Esophagus squamous epithelium (tissue), 4 donors: ENCODE measurements at regions not wholly inside any gene's neighbourhood (a gene's known extent, or its start where the extent isn't known, plus 50 kb on each side); places are given as distances from the start of the nearest gene placed in this dataset.

Experiments
- CTCF ChIP-seq, 6 experiments: fragments of 450-650 bp in 4 of 6; fragments of 200-600 bp in 2 of 6; sonication (generic) in 2 of 6; IDR thresholded peaks; one replicate each; pipeline ENCODE4 v1.5.1; 2016 to 2019; ENCODE audit warnings: antibody characterized with exemption in 6 of 6, mild to moderate bottlenecking in 4 of 6, moderate library complexity in 4 of 6
- POLR2A ChIP-seq, 4 donors: fragments of 450-650 bp; IDR thresholded peaks; one replicate each; pipeline ENCODE4 v1.6.1; 2017; ENCODE audit warnings: antibody characterized with exemption in 4 of 4, mild to moderate bottlenecking in 4 of 4, moderate library complexity in 3 of 4

DNA sequence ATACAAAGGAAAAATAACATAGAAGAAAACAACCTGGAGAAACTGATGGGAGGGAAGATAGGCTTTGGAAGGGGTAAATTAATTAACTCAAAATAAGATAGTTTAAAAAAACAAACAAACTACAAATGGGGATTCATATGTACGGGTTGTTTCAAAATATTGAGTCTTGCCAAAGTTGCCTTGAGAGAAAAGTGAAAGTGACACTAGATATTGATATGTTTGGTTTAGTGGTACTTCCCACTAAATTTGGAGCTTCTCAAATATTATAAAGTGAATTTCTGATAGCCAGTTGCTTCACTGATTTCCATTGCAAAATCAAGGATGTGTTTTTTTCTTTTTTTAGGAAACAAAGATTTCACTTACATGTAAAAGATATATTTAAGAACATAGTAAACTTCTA, 149.5 kb upstream of the RUNX1 start:
- TF ChIP-seq CTCF (IDR thresholded peaks at IDR 0.05) (no peak), POLR2A (IDR thresholded peaks at IDR 0.05) (no peak)
